ENCODE measurements at regions not wholly inside any gene's neighbourhood (a gene's known extent, or its start where the extent isn't known, plus 50 kb on each side); places are given as distances from the start of the nearest gene placed in this dataset.

DNA sequence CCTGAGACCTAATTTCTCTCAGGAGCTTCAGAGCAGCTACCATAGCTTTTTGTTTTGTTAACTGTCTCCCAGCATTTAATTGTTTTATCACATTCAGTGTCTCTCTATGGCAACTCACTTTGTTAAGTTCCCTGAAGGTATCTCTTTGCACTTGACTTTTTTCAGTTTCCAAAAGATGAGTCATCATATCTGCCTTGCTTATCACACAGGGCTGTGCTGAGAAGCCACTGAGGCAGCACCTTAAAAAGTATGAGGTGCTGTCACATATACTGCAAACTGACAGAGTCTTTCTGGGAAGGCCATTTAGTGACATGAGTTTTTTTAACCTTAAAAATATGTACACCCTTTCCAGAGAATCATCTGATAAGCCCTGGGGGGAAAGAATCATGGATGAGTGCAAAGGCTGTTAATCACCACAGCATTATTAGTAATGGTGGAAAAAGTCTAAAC is 56.8 kb downstream of the PPP1R3C start:
- no peak overlapping the region for H3K4me3 Mint-ChIP-seq
- no peak overlapping the region for H3K27ac Mint-ChIP-seq
- H3K36me3 ChIP-seq (ENCODE audit: insufficient read depth, low read length), result no peaks in the 10 kb centered on the region
- no peaks in the 10 kb centered on the region for H3K36me3 Mint-ChIP-seq
- H3K27me3 ChIP-seq (ENCODE audit: insufficient read depth, low read length, poor library complexity, severe bottlenecking), result no peaks in the 10 kb centered on the region
- H3K9me3 ChIP-seq (ENCODE audit: low read length), result no peaks in the 10 kb centered on the region
- ChIA-PET POLR2A (no interaction called here), CTCF (no interaction called here)
- H3K27ac ChIP-seq (ENCODE audit: low read depth, low read length), result no peak overlapping the region
- no peaks in the 10 kb centered on the region for H3K4me1 Mint-ChIP-seq
- DNase-seq, result no peak
- peaks cover 8 to 18% of the 10 kb centered on the region in 2 donors for H3K27me3 Mint-ChIP-seq
- no peaks in the 10 kb centered on the region for H3K4me1 ChIP-seq (ENCODE audit: insufficient read depth, low read length)
- peaks cover 0 to 6% (median 3%) of the 10 kb centered on the region in 5 donors for H3K9me3 Mint-ChIP-seq
- H3K4me3 ChIP-seq (ENCODE audit: low read length), result no peak overlapping the region

DNA sequence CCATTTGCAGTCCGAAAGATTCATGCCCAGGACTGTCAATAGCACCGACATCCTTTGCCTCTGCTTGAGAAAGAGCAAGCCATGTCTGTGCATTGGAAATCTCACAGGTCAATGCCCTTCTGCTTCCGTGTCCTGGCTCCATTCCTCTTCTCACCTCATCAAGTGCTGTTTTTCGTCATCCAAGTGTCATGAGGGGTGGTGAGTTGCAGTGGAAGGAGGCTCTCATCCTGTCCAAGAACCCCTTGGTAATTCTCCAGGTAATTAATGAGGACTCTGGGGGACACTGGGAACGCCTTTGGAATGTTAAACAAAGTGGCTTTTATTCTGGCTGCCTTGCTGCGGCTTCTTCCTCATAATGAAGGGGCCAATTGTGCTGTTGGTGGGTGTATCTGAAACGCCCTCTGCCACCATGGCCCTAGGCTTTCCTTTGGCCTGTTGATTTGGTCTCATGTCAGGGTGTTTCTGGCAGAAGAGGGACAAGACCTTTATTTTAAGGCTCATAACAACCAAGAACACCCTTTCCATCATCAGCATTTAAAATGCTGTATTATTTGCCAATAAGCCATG is 57.7 kb downstream of the PPP1R3C start:
- no peaks in the 10 kb centered on the region for H3K4me1 ChIP-seq (ENCODE audit: insufficient read depth, low read length)
- no peaks in the 10 kb centered on the region for H3K9me3 ChIP-seq (ENCODE audit: low read length)
- H3K4me3 Mint-ChIP-seq, result no peak overlapping the region
- no peaks in the 10 kb centered on the region for H3K36me3 Mint-ChIP-seq
- peaks cover 6 to 14% of the 10 kb centered on the region in 2 donors for H3K27me3 Mint-ChIP-seq
- CTCF ChIA-PET, result no interaction called here
- POLR2A ChIA-PET, result no interaction called here
- no peaks in the 10 kb centered on the region for H3K4me1 Mint-ChIP-seq
- H3K27me3 ChIP-seq (ENCODE audit: insufficient read depth, low read length, poor library complexity, severe bottlenecking), result no peaks in the 10 kb centered on the region
- DNase-seq, result no peak
- H3K36me3 ChIP-seq (ENCODE audit: insufficient read depth, low read length), result no peaks in the 10 kb centered on the region
- H3K27ac Mint-ChIP-seq, result no peak overlapping the region
- no peaks in the 10 kb centered on the region for H3K9me3 Mint-ChIP-seq
- no peak overlapping the region for H3K4me3 ChIP-seq (ENCODE audit: low read length)
- H3K27ac ChIP-seq (ENCODE audit: low read depth, low read length), result no peak overlapping the region

DNA sequence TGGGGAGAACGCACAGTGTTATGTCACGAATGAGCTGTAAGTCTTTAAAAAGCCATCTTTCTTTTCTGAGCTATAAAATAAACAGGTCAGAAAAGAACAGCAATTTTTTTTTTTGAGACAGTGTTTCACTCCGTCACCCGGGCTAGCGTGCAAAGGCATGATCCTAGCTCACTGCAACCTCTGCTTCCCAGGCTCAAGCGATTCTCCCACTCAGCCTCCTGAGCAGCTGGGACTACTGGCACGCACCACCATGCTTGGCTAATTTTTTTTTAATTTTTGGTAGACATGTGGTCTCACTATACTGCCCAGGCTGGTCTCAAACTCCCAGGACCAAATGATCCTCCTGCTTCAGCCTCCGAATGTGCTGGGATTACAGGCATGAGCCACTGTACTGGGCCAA is 58.6 kb downstream of the PPP1R3C start:
- no peak overlapping the region for H3K4me3 Mint-ChIP-seq
- no peaks in the 10 kb centered on the region for H3K9me3 Mint-ChIP-seq

DNA sequence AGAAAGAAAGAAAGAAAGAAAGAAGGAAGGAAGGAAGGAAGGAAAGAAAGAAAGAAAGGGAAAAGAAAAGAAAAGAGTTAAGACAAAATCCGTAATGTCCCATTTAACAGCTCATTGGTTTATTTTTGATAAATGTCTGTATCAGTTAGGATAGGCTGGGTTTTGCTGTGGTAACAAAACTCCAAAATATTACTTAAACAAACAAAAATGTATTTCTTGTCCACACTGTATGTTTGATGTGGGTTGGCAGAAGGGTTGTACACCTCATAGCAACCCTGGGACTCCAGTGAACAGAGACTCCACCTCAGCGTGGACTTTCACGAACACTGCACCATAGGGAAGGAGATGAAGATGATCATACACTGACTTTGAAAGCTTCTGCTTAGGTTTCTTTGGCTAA is 59.6 kb downstream of the PPP1R3C start:
- POLR2A ChIA-PET, result interaction anchor here (0.6 kb wide), 1 partner anchor 8 kb away, joined by 4 read pairs; no protein-coding TSS in a partner anchor
- Histone ChIP-seq H3K9me3 (ENCODE audit: low read length) (no peaks in the 10 kb centered on the region), H3K4me1 (ENCODE audit: insufficient read depth, low read length) (no peaks in the 10 kb centered on the region), H3K27me3 (ENCODE audit: insufficient read depth, low read length, poor library complexity, severe bottlenecking) (no peaks in the 10 kb centered on the region), H3K36me3 (ENCODE audit: insufficient read depth, low read length) (no peaks in the 10 kb centered on the region), H3K27ac (ENCODE audit: low read depth, low read length) (no peak overlapping the region), H3K4me3 (ENCODE audit: low read length) (no peak overlapping the region)
- Mint-ChIP-seq H3K9me3 (no peaks in the 10 kb centered on the region), H3K27me3 (peaks cover 6 to 14% of the 10 kb centered on the region in 2 donors), H3K27ac (no peak overlapping the region), H3K4me1 (peaks cover 3 to 11% (median 4%) of the 10 kb centered on the region in 3 donors), H3K4me3 (no peak overlapping the region), H3K36me3 (no peaks in the 10 kb centered on the region)
- CTCF ChIA-PET, result no interaction called here
- DNase-seq, result no peak

More for the DNA sequence above, 58.6 kb downstream of the PPP1R3C start:
- H3K27ac Mint-ChIP-seq, result no peak overlapping the region
- DNase-seq, result no peak
- peaks cover 0 to 3% (median 1%) of the 10 kb centered on the region in 3 donors for H3K4me1 Mint-ChIP-seq
- ChIA-PET CTCF (interaction anchor here (1.1 kb wide), 1 partner anchor 9 kb away, joined by 3 read pairs; no protein-coding TSS in a partner anchor), POLR2A (no interaction called here)
- H3K36me3 Mint-ChIP-seq, result no peaks in the 10 kb centered on the region
- no peaks in the 10 kb centered on the region for H3K9me3 ChIP-seq (ENCODE audit: low read length)
- no peaks in the 10 kb centered on the region for H3K36me3 ChIP-seq (ENCODE audit: insufficient read depth, low read length)
- no peak overlapping the region for H3K4me3 ChIP-seq (ENCODE audit: low read length)
- peaks cover 6 to 14% of the 10 kb centered on the region in 2 donors for H3K27me3 Mint-ChIP-seq
- H3K27me3 ChIP-seq (ENCODE audit: insufficient read depth, low read length, poor library complexity, severe bottlenecking), result no peaks in the 10 kb centered on the region
- no peaks in the 10 kb centered on the region for H3K4me1 ChIP-seq (ENCODE audit: insufficient read depth, low read length)
- no peak overlapping the region for H3K27ac ChIP-seq (ENCODE audit: low read depth, low read length)

DNA sequence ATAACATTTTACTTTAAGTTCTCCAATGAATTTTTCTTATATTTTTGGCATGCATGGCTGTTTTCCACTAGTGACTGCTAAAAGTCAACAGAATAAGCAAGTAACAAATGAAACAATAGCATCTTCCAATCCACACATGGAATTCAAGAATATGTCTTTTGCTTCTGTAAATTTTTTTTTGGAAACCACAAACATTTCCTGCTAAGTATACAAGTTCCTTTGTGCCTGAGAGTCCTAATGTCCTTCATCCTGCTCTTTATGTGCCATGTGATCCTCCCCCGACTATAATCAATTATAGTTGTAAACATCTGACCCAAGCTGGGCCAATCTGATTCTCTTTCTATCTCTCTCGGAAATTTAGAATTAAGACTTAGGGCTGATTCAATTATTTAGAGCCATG is 61.2 kb downstream of the PPP1R3C start:
- Mint-ChIP-seq H3K9me3 (no peaks in the 10 kb centered on the region), H3K36me3 (no peaks in the 10 kb centered on the region), H3K4me3 (no peak overlapping the region), H3K4me1 (peaks cover 3 to 11% (median 4%) of the 10 kb centered on the region in 3 donors), H3K27me3 (peaks cover 6 to 16% of the 10 kb centered on the region in 2 donors), H3K27ac (no peak overlapping the region)
- no peaks in the 10 kb centered on the region for H3K4me1 ChIP-seq (ENCODE audit: insufficient read depth, low read length)
- no peak overlapping the region for H3K27ac ChIP-seq (ENCODE audit: low read depth, low read length)
- no peaks in the 10 kb centered on the region for H3K9me3 ChIP-seq (ENCODE audit: low read length)
- H3K4me3 ChIP-seq (ENCODE audit: low read length), result no peak overlapping the region
- H3K36me3 ChIP-seq (ENCODE audit: insufficient read depth, low read length), result no peaks in the 10 kb centered on the region
- DNase-seq, result no peak
- no peaks in the 10 kb centered on the region for H3K27me3 ChIP-seq (ENCODE audit: insufficient read depth, low read length, poor library complexity, severe bottlenecking)
- ChIA-PET CTCF (no interaction called here), POLR2A (no interaction called here)

DNA sequence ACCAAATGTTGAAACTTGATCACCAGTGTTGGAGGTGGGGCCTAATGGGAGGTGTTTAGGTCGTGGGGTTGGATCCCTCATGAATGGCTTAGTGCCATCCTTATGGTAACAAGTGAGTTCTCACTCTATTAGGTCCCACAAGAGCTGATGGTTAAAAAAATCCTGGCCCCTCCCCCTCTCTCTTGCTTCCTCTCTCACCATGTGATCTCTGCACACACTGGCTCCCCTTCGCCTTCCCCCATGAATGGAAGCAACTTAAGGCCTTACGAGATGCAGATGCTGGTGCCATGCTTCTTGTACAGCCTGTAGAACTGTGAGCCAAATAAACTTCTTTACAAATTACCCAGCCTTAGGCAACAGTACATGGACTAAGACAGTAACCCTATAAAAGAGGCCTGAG is 62.7 kb downstream of the PPP1R3C start:
- Histone ChIP-seq H3K4me3 (ENCODE audit: low read length) (no peak overlapping the region), H3K4me1 (ENCODE audit: insufficient read depth, low read length) (no peaks in the 10 kb centered on the region), H3K9me3 (ENCODE audit: low read length) (no peaks in the 10 kb centered on the region), H3K27me3 (ENCODE audit: insufficient read depth, low read length, poor library complexity, severe bottlenecking) (no peaks in the 10 kb centered on the region), H3K36me3 (ENCODE audit: insufficient read depth, low read length) (no peaks in the 10 kb centered on the region), H3K27ac (ENCODE audit: low read depth, low read length) (no peak overlapping the region)
- ChIA-PET POLR2A (no interaction called here), CTCF (interaction anchor here (0.7 kb wide), 1 partner anchor 96 kb away, joined by 3 read pairs; no protein-coding TSS in a partner anchor)
- Mint-ChIP-seq H3K9me3 (no peaks in the 10 kb centered on the region), H3K27me3 (peaks cover 6 to 14% of the 10 kb centered on the region in 2 donors), H3K36me3 (no peaks in the 10 kb centered on the region), H3K4me3 (no peak overlapping the region), H3K27ac (no peak overlapping the region), H3K4me1 (peaks cover 3 to 11% (median 4%) of the 10 kb centered on the region in 3 donors)
- DNase-seq, result no peak

DNA sequence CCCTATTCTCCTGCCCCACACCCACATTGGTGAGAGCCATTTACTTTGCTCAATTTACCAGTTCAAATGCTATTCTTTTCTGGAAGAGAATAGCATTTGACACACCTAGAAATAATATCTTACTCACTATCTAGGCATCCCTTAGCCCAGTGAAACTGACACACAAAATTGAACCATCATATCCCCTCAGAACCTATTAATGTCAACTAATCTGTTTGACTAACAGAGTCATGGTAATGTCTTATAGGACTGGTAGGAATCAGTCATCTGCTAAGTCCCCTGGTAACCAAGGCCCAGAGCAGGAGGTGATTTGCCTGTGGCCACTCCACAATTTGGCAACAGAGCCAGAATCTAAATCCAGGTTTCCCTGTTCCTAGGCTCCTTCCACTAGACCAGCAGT is 63.3 kb downstream of the PPP1R3C start:
- Histone ChIP-seq H3K36me3 (ENCODE audit: insufficient read depth, low read length) (no peaks in the 10 kb centered on the region), H3K27ac (ENCODE audit: low read depth, low read length) (no peak overlapping the region), H3K27me3 (ENCODE audit: insufficient read depth, low read length, poor library complexity, severe bottlenecking) (no peaks in the 10 kb centered on the region), H3K9me3 (ENCODE audit: low read length) (no peaks in the 10 kb centered on the region), H3K4me3 (ENCODE audit: low read length) (no peak overlapping the region), H3K4me1 (ENCODE audit: insufficient read depth, low read length) (no peaks in the 10 kb centered on the region)
- Mint-ChIP-seq H3K9me3 (no peaks in the 10 kb centered on the region), H3K36me3 (no peaks in the 10 kb centered on the region), H3K27me3 (peaks cover 1 to 7% of the 10 kb centered on the region in 2 donors), H3K4me1 (peaks cover 3 to 11% (median 4%) of the 10 kb centered on the region in 3 donors), H3K27ac (peak overlapping the region in 1 of 8 donors; percentile 30), H3K4me3 (peak overlapping the region in 2 of 7 donors; percentile 2 to 49)
- DNase-seq, result no peak
- ChIA-PET CTCF (interaction anchor here (0.7 kb wide), 1 partner anchor 97 kb away, joined by 3 read pairs; no protein-coding TSS in a partner anchor), POLR2A (no interaction called here)

DNA sequence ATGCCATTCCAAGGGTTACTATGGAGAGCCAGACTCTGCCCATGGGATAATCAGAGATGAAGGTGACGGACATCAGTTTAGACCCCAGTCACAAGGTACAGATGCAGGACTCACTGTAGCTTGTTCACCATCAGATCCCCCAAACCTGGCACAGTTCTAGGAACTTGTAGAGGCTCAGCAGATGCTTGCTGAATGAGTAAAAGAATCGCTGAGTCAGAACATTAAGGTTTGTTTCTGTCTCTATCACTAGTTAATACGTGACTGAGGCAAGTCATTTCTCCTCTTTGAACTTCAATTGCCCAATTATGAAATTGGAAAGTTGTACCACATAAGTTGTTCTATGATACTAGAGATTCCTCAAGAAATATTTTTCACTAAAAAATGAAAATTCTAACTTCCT is 65.1 kb downstream of the PPP1R3C start:
- ChIA-PET CTCF (no interaction called here), POLR2A (no interaction called here)
- no peaks in the 10 kb centered on the region for H3K4me1 ChIP-seq (ENCODE audit: insufficient read depth, low read length)
- no peaks in the 10 kb centered on the region for H3K9me3 Mint-ChIP-seq
- no peaks in the 10 kb centered on the region for H3K36me3 ChIP-seq (ENCODE audit: insufficient read depth, low read length)
- H3K36me3 Mint-ChIP-seq, result no peaks in the 10 kb centered on the region
- no peak overlapping the region for H3K4me3 Mint-ChIP-seq
- no peak overlapping the region for H3K27ac ChIP-seq (ENCODE audit: low read depth, low read length)
- no peak overlapping the region for H3K4me3 ChIP-seq (ENCODE audit: low read length)
- H3K27ac Mint-ChIP-seq, result no peak overlapping the region
- H3K9me3 ChIP-seq (ENCODE audit: low read length), result no peaks in the 10 kb centered on the region
- peaks cover 3 to 11% (median 4%) of the 10 kb centered on the region in 3 donors for H3K4me1 Mint-ChIP-seq
- peaks cover 7 to 8% of the 10 kb centered on the region in 2 donors for H3K27me3 Mint-ChIP-seq
- DNase-seq, result no peak
- H3K27me3 ChIP-seq (ENCODE audit: insufficient read depth, low read length, poor library complexity, severe bottlenecking), result no peaks in the 10 kb centered on the region
